ENCODE measurements at regions not wholly inside any gene's neighbourhood (a gene's known extent, or its start where the extent isn't known, plus 50 kb on each side); places are given as distances from the start of the nearest gene placed in this dataset.

GRCh38 chr13:62578402-62578801 lies 1162.8 kb upstream of the PCDH20 start:
- no peak for TF ChIP-seq CTCF (IDR thresholded peaks at IDR 0.05; ENCODE audit: insufficient read depth, low read depth, low read length, missing control alignments)
- no peak overlapping the region for H3K4me3 ChIP-seq (ENCODE audit: low read length)
- DNase-seq (ENCODE audit: low read depth) = no peak

GRCh38 chr13:62564770-62565169 lies 1149.1 kb upstream of the PCDH20 start:
- no peak for TF ChIP-seq CTCF (IDR thresholded peaks at IDR 0.05; ENCODE audit: insufficient read depth, low read depth, low read length, missing control alignments)

DNA sequence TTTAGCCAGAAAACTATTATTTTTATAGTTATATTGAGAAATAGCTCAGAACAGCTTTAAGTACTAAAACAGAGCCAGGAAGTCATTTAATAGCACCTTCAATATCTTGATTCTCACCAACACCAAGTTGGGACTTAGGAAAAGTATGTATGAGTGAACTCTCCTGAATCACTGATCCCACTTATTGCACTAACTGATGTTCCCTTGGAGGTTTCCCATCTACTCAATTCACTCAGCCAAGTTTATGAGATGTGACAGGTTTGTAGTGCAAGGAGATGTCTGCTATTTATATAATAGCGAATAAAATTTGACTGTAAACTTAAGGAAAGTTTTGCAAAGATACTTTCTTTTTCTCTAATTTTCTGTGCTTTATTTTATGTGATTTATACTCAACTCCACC lies 1147.6 kb upstream of the PCDH20 start:
- H3K4me3 ChIP-seq (ENCODE audit: low read length) = no peak overlapping the region
- DNase-seq (ENCODE audit: low read depth) = no peak
- no peak for TF ChIP-seq CTCF (IDR thresholded peaks at IDR 0.05; ENCODE audit: insufficient read depth, low read depth, low read length, missing control alignments)

More at GRCh38 chr13:62564770-62565169, 1149.1 kb upstream of the PCDH20 start:
- no peak for DNase-seq (ENCODE audit: low read depth)
- H3K4me3 ChIP-seq (ENCODE audit: low read length) = no peak overlapping the region

GRCh38 chr13:62556978-62557377 lies 1141.3 kb upstream of the PCDH20 start:
- no peak overlapping the region for H3K4me3 ChIP-seq (ENCODE audit: low read length)
- DNase-seq (ENCODE audit: low read depth) = peak; percentile 19
- TF ChIP-seq CTCF (IDR thresholded peaks at IDR 0.05; ENCODE audit: insufficient read depth, low read depth, low read length, missing control alignments) = no peak

DNA sequence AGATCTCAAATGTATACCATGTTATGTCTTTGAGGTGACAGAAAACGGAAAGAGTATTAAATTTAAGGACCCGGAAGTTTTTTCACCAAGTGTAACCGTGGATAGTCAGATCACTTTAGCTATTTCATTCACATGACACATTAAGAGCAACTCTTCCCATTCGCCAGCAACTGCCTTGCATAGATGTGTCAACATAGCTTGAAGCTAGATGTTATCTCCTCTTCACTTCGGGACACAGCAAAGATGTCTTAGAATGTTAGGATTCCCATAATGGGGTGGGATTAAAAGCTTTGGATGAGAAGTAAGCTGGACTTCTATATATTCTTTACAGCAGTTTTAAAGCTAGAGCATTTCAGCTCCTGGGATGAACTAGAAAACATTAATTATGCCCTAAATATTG lies 1135.9 kb upstream of the PCDH20 start:
- DNase-seq (ENCODE audit: low read depth) = no peak
- TF ChIP-seq CTCF (IDR thresholded peaks at IDR 0.05; ENCODE audit: insufficient read depth, low read depth, low read length, missing control alignments) = no peak
- no peak overlapping the region for H3K4me3 ChIP-seq (ENCODE audit: low read length)

GRCh38 chr13:62544928-62545327 lies 1129.3 kb upstream of the PCDH20 start:
- no peak overlapping the region for H3K4me3 ChIP-seq (ENCODE audit: low read length)
- TF ChIP-seq CTCF (IDR thresholded peaks at IDR 0.05; ENCODE audit: insufficient read depth, low read depth, low read length, missing control alignments) = no peak
- DNase-seq (ENCODE audit: low read depth) = no peak

GRCh38 chr13:62537593-62537992 lies 1121.9 kb upstream of the PCDH20 start:
- no peak overlapping the region for H3K4me3 ChIP-seq (ENCODE audit: low read length)
- TF ChIP-seq CTCF (IDR thresholded peaks at IDR 0.05; ENCODE audit: insufficient read depth, low read depth, low read length, missing control alignments) = no peak
- no peak for DNase-seq (ENCODE audit: low read depth)

All from epithelial cell of esophagus (primary cell).